SH-SY5Y (cell line): ENCODE measurements at regions not wholly inside any gene's neighbourhood (a gene's known extent, or its start where the extent isn't known, plus 50 kb on each side); places are given as distances from the start of the nearest gene placed in this dataset.

ENCODE experiments used
- GATA2 ChIP-seq: IDR thresholded peaks from 2 replicates; pipeline ENCODE4 v1.6.1; 2011; ENCODE audit warnings: mild to moderate bottlenecking, low read depth, low read length
- GATA3 ChIP-seq: IDR thresholded peaks from 2 replicates; pipeline ENCODE4 v1.6.1; 2011; ENCODE audit warnings: low read depth, mild to moderate bottlenecking, low read length, moderate library complexity

DNA sequence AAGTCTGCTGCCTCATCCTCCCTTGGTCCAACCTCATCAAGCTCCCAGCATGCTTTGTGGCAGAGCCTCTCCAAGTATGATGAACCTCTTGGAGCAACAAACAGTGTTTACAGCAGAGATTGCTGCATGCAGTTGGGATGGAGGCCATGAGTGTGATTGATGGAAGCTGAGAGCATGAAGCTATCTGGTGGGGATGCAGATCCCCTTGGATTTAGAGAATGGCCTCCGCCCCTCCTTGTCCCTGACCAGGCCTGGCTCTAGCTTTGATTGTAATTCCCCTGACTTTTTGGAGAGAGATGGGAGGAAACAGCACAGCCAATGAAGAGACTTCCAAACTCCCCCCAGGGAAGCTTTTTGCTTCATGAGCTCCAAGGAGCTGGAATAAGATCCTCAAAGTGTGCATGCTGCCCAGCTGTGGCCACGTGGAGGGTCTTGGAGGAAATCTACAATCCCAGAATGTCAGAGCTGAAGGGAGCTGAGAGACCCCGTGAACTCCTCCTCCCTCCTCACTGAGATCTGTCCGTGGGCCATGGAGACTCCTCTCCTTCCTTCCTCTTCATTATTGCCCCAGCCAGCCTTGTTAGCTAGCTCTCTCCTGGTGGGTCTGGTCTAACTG lies 165.3 kb upstream of the USP24 start:
- TF ChIP-seq GATA3 (no peak), GATA2 (no peak)
